HCT116 (cell line): ENCODE measurements at regions not wholly inside any gene's neighbourhood (a gene's known extent, or its start where the extent isn't known, plus 50 kb on each side); places are given as distances from the start of the nearest gene placed in this dataset.

Experiments used
- ATF3 ChIP-seq: IDR thresholded peaks from 2 replicates; pipeline ENCODE4 v1.6.1; 2012
- CTCF ChIP-seq, 3 experiments: fragments of 200-600 bp in 1 of 3; sonication (generic) in 1 of 3; IDR thresholded peaks in 2 of 3; conservative IDR thresholded peaks in 1 of 3; 2 replicates each; pipeline ENCODE4 v1.5.1; 2012 to 2017; ENCODE audit warnings: low read depth in 2 of 3, low read length in 2 of 3, antibody characterized with exemption in 1 of 3, borderline replicate concordance in 1 of 3, control low read depth in 1 of 3, mild to moderate bottlenecking in 1 of 3, mixed read lengths in 1 of 3, mixed run types in 1 of 3, moderate library complexity in 1 of 3; ENCODE audit not compliant: insufficient read depth in 1 of 3
- ELF1 ChIP-seq: IDR thresholded peaks from 2 replicates; pipeline ENCODE4 v1.6.1; 2012; ENCODE audit warnings: low read depth, borderline replicate concordance
- EZH2 ChIP-seq: fragments of 200-600 bp; sonication (generic); IDR thresholded peaks from 2 replicates; pipeline ENCODE4 v1.6.1; 2017; ENCODE audit warnings: antibody characterized with exemption, mixed run types
- EZH2phosphoT487 ChIP-seq: fragments of 200-600 bp; IDR thresholded peaks from 2 replicates; pipeline ENCODE4 v1.6.1; 2018; ENCODE audit warnings: antibody characterized with exemption, borderline replicate concordance
- FOSL1 ChIP-seq: IDR thresholded peaks from 2 replicates; pipeline ENCODE4 v1.6.1; 2012; ENCODE audit warnings: low read depth
- JUND ChIP-seq: IDR thresholded peaks from 2 replicates; pipeline ENCODE4 v1.6.1; 2012
- MAX ChIP-seq: IDR thresholded peaks from 2 replicates; pipeline ENCODE4 v1.6.1; 2012
- POLR2A ChIP-seq: IDR thresholded peaks from 2 replicates; pipeline ENCODE4 v1.7.0; 2011; ENCODE audit warnings: borderline replicate concordance; ENCODE audit not compliant: insufficient read depth, insufficient read length; ENCODE audit errors: extremely low read depth
- POLR2AphosphoS5 ChIP-seq: IDR thresholded peaks from 2 replicates; pipeline ENCODE4 v1.6.1; 2011; ENCODE audit warnings: mild to moderate bottlenecking, low read depth, low read length, moderate library complexity
- REST ChIP-seq: IDR thresholded peaks from 2 replicates; pipeline ENCODE4 v1.6.1; 2012; ENCODE audit warnings: low read depth
- TCF7L2 ChIP-seq: IDR thresholded peaks from 2 replicates; pipeline ENCODE4 v1.7.0; 2011; ENCODE audit warnings: borderline replicate concordance, inconsistent platforms; ENCODE audit not compliant: insufficient read depth, insufficient read length; ENCODE audit errors: extremely low read depth
- YY1 ChIP-seq: IDR thresholded peaks from 2 replicates; pipeline ENCODE4 v1.6.1; 2011; ENCODE audit warnings: low read length, low read depth, moderate library complexity, mild to moderate bottlenecking; ENCODE audit not compliant: insufficient replicate concordance; ENCODE audit errors: extremely low read depth
- ZFX ChIP-seq: fragments of 450-650 bp; IDR thresholded peaks from 2 replicates; pipeline ENCODE4 v1.6.1; 2017

GRCh38 chr1:56188855-56189254 lies 390.5 kb downstream of the PLPP3 start:
- TF ChIP-seq EZH2phosphoT487 = no peak
- TF ChIP-seq CTCF (IDR thresholded peaks at IDR 0.05 in 2 of 3, conservative IDR thresholded peaks at IDR 0.05 in 1 of 3; ENCODE audit: borderline replicate concordance in 1 of 3, insufficient read depth in 1 of 3, low read depth in 2 of 3, low read length in 2 of 3) = no peak
- no peak for TF ChIP-seq ATF3
- TF ChIP-seq POLR2AphosphoS5 = no peak
- no peak for TF ChIP-seq ZFX
- no peak for TF ChIP-seq POLR2A
- no peak for TF ChIP-seq EZH2
- no peak for TF ChIP-seq JUND
- TF ChIP-seq ELF1 = no peak
- TF ChIP-seq REST = no peak
- TF ChIP-seq MAX = no peak
- TF ChIP-seq FOSL1 = no peak
- no peak for TF ChIP-seq YY1
- no peak for TF ChIP-seq TCF7L2
